AG09309 (cell line): ENCODE measurements at regions not wholly inside any gene's neighbourhood (a gene's known extent, or its start where the extent isn't known, plus 50 kb on each side); places are given as distances from the start of the nearest gene placed in this dataset.

Experiments
- DNase-seq: peaks from one replicate; pipeline ENCODE4 v3.0.0-alpha.2; 2010; ENCODE audit warnings: low read depth
- H3K4me3 ChIP-seq: 2 replicates; pipeline ENCODE4 v1.5.1; 2011; ENCODE audit warnings: mild to moderate bottlenecking, low read depth, low read length, moderate library complexity; ENCODE audit not compliant: control insufficient read depth
- CTCF ChIP-seq: IDR thresholded peaks from 2 replicates; pipeline ENCODE4 v1.5.1; 2011; ENCODE audit warnings: mild to moderate bottlenecking, low read depth, low read length, inconsistent platforms; ENCODE audit not compliant: insufficient read depth, control insufficient read depth; ENCODE audit errors: missing control alignments

GRCh38 chr3:105233010-105233409 lies 133.7 kb upstream of the ALCAM start:
- no peak for TF ChIP-seq CTCF
- no peak overlapping the region for H3K4me3 ChIP-seq
- no peak for DNase-seq

- no peak for DNase-seq
- H3K4me3 ChIP-seq = no peak overlapping the region
- no peak for TF ChIP-seq CTCF
Measured at GRCh38 chr3:105235221-105235620, 131.5 kb upstream of the ALCAM start.

GRCh38 chr3:105235785-105236184 lies 130.9 kb upstream of the ALCAM start:
- no peak for DNase-seq
- TF ChIP-seq CTCF = no peak
- no peak overlapping the region for H3K4me3 ChIP-seq

- H3K4me3 ChIP-seq = no peak overlapping the region
- no peak for DNase-seq
- TF ChIP-seq CTCF = no peak
Measured at GRCh38 chr3:105238367-105238766, 128.3 kb upstream of the ALCAM start.

GRCh38 chr3:105243076-105243475 lies 123.6 kb upstream of the ALCAM start:
- DNase-seq = no peak
- no peak for TF ChIP-seq CTCF
- no peak overlapping the region for H3K4me3 ChIP-seq

GRCh38 chr3:105246536-105246935 lies 120.2 kb upstream of the ALCAM start:
- no peak for DNase-seq
- TF ChIP-seq CTCF = no peak
- no peak overlapping the region for H3K4me3 ChIP-seq

- DNase-seq = no peak
- no peak overlapping the region for H3K4me3 ChIP-seq
- no peak for TF ChIP-seq CTCF
Measured at GRCh38 chr3:105253225-105253624, 113.5 kb upstream of the ALCAM start.
